ENCODE measurements at regions not wholly inside any gene's neighbourhood (a gene's known extent, or its start where the extent isn't known, plus 50 kb on each side); places are given as distances from the start of the nearest gene placed in this dataset.

GRCh38 chr4:129543299-129543698 is 447.3 kb downstream of the C4orf33 start:
- Histone ChIP-seq H3K36me3 (ENCODE audit: control insufficient read depth, insufficient read depth, low read length) (no peaks in the 10 kb centered on the region), H3K4me3 (replicated peaks; ENCODE audit: low read depth, low read length) (no peak overlapping the region), H3K27me3 (replicated peaks; ENCODE audit: control insufficient read depth, insufficient read depth, low read length) (no peaks in the 10 kb centered on the region)
- DNase-seq (ENCODE audit: extremely low read depth, insufficient read length): no peak
- no peak for TF ChIP-seq CTCF (IDR thresholded peaks at IDR 0.05; ENCODE audit: insufficient read depth, low read length, poor library complexity, severe bottlenecking)

- no peak for DNase-seq (ENCODE audit: extremely low read depth, insufficient read length)
- Histone ChIP-seq H3K4me3 (replicated peaks; ENCODE audit: low read depth, low read length) (no peak overlapping the region), H3K27me3 (replicated peaks; ENCODE audit: control insufficient read depth, insufficient read depth, low read length) (no peaks in the 10 kb centered on the region), H3K36me3 (ENCODE audit: control insufficient read depth, insufficient read depth, low read length) (no peaks in the 10 kb centered on the region)
- TF ChIP-seq CTCF (IDR thresholded peaks at IDR 0.05; ENCODE audit: insufficient read depth, low read length, poor library complexity, severe bottlenecking): no peak
Measured at GRCh38 chr4:129545599-129546278, 449.8 kb downstream of the C4orf33 start.

GRCh38 chr4:129546531-129546930 is 450.6 kb downstream of the C4orf33 start:
- no peak for TF ChIP-seq CTCF (IDR thresholded peaks at IDR 0.05; ENCODE audit: insufficient read depth, low read length, poor library complexity, severe bottlenecking)
- no peaks in the 10 kb centered on the region for H3K36me3 ChIP-seq (ENCODE audit: control insufficient read depth, insufficient read depth, low read length)
- H3K27me3 ChIP-seq (replicated peaks; ENCODE audit: control insufficient read depth, insufficient read depth, low read length): no peaks in the 10 kb centered on the region
- H3K4me3 ChIP-seq (replicated peaks; ENCODE audit: low read depth, low read length): no peak overlapping the region
- DNase-seq (ENCODE audit: extremely low read depth, insufficient read length): no peak

GRCh38 chr4:129550281-129550785 is 454.4 kb downstream of the C4orf33 start:
- no peak overlapping the region for H3K4me3 ChIP-seq (replicated peaks; ENCODE audit: low read depth, low read length)

GRCh38 chr4:129561280-129561679 is 465.3 kb downstream of the C4orf33 start:
- H3K36me3 ChIP-seq (ENCODE audit: control insufficient read depth, insufficient read depth, low read length): no peaks in the 10 kb centered on the region
- no peak overlapping the region for H3K4me3 ChIP-seq (replicated peaks; ENCODE audit: low read depth, low read length)
- no peaks in the 10 kb centered on the region for H3K27me3 ChIP-seq (replicated peaks; ENCODE audit: control insufficient read depth, insufficient read depth, low read length)
- TF ChIP-seq CTCF (IDR thresholded peaks at IDR 0.05; ENCODE audit: insufficient read depth, low read length, poor library complexity, severe bottlenecking): no peak
- no peak for DNase-seq (ENCODE audit: extremely low read depth, insufficient read length)

More at GRCh38 chr4:129550281-129550785, 454.4 kb downstream of the C4orf33 start:
- TF ChIP-seq CTCF (IDR thresholded peaks at IDR 0.05; ENCODE audit: insufficient read depth, low read length, poor library complexity, severe bottlenecking): no peak
- DNase-seq (ENCODE audit: extremely low read depth, insufficient read length): no peak
- H3K36me3 ChIP-seq (ENCODE audit: control insufficient read depth, insufficient read depth, low read length): no peaks in the 10 kb centered on the region
- H3K27me3 ChIP-seq (replicated peaks; ENCODE audit: control insufficient read depth, insufficient read depth, low read length): no peaks in the 10 kb centered on the region
